ENCODE measurements at regions not wholly inside any gene's neighbourhood (a gene's known extent, or its start where the extent isn't known, plus 50 kb on each side); places are given as distances from the start of the nearest gene placed in this dataset.

- DNase-seq (ENCODE audit: low read depth in 2 of 2): no peak
Observed at GRCh38 chr5:96245140-96246091, 187.6 kb downstream of the PCSK1 start.

GRCh38 chr5:96244696-96245095, 188.4 kb downstream of the PCSK1 start:
- no peak for DNase-seq (ENCODE audit: low read depth in 2 of 2)

DNA sequence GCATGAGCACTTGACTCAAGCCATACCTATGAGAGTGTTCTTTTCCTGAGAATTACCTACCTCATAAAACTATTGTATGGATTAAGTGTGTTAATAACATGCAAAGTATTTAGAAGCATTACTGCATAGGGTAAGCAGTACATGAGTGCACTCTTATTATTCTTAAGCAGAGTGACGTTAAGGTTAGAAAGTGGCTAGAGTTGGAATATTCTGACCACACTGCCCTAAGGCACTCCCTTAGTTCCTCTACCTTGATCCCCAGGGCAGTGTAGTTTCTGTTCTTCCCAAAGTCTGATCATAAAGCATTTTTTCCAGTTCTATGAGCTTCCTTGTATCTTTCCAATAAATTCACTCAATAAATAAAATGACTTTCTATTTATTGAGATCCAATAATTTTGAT, 189.2 kb downstream of the PCSK1 start:
- no peak for DNase-seq (ENCODE audit: low read depth in 2 of 2)

DNA sequence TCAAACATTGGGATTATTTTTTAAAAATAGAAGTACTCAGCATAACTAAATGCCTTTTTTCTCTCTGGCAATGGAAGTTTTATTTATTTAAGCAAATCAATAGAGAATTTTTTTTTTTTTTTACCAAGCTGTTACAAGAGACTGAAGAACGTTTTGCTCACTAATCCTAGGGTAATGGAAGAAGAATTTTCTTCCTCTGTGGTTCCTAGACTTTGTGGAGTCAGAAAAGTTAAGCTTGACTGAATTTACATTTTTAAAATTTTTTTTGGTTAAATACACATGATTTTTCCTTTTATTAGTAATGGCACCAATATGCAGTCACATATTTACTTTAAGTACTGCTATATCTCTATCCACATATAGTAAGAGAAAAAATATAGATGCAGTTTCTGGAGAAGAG, 189.8 kb downstream of the PCSK1 start:
- no peak for DNase-seq (ENCODE audit: low read depth in 2 of 2)

GRCh38 chr5:96242571-96242970, 190.5 kb downstream of the PCSK1 start:
- no peak for DNase-seq (ENCODE audit: low read depth in 2 of 2)

DNA sequence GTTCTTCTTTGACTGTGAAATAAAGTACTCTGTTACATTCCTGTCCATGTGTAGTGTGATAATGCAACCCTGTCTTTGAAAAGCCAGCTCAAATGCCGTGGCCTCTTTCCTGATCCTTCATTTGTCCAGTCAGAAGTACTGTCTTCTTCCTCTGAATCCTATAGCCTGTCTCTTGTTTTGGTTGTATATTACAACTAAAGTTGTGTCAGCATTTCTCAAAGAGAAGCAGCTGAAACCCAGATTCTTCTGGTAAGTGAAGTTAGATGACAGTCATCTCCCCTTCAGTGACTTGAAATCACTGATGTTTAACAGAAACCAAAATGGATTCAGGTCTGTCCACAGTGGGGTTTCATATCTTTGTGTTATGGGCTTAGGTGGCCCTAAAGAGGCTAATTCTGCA, 196.2 kb downstream of the PCSK1 start:
- no peak for DNase-seq (ENCODE audit: low read depth in 2 of 2)

- DNase-seq (ENCODE audit: low read depth in 2 of 2): no peak
Observed at GRCh38 chr5:96236051-96236450, 197.0 kb downstream of the PCSK1 start.

GRCh38 chr5:96235008-96235910, 197.8 kb downstream of the PCSK1 start:
- no peak for DNase-seq (ENCODE audit: low read depth in 2 of 2)

GRCh38 chr5:96232602-96233001, 200.4 kb downstream of the PCSK1 start:
- no peak for DNase-seq (ENCODE audit: low read depth in 2 of 2)

GRCh38 chr5:96229188-96229587, 203.9 kb downstream of the PCSK1 start:
- DNase-seq (ENCODE audit: low read depth in 2 of 2): no peak

- no peak for DNase-seq (ENCODE audit: low read depth in 2 of 2)
Observed at GRCh38 chr5:96228408-96228807, 204.6 kb downstream of the PCSK1 start.

- no peak for DNase-seq (ENCODE audit: low read depth in 2 of 2)
Observed at GRCh38 chr5:96227957-96228356, 205.1 kb downstream of the PCSK1 start.

DNA sequence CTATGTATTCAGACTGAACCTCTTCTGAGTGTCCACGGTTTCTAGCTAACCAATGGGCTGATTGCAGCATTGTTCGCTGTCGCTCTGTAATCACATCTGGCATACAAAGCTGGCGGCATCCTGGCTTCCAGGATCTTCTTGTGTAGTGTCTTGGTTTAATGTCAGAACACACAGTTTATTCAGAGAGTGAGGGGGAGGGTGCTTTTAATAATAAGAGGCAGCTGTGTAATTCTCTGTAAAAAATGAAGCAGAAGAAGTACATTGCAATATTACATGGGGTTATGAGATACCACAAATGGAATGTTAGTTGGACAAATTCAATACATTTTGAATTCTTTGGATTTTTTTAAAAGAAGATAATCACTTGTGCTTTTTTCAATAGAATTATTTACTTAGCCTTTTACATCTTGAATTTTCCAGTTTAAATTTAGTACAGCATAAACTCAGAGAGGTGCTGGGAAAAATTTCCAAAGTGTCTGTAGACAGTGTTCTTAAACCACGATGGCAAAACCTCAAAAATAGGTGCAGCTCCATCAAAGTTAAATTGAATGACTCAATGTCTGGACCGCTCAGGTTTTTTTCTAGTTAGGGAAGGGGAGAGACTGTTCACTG, 206.0 kb downstream of the PCSK1 start:
- DNase-seq (ENCODE audit: low read depth in 2 of 2): no peak

GRCh38 chr5:96222129-96222528, 210.9 kb downstream of the PCSK1 start:
- no peak for DNase-seq (ENCODE audit: low read depth in 2 of 2)

GRCh38 chr5:96220610-96221390, 212.2 kb downstream of the PCSK1 start:
- no peak for DNase-seq (ENCODE audit: low read depth in 2 of 2)

GRCh38 chr5:96219580-96220281, 213.3 kb downstream of the PCSK1 start:
- DNase-seq (ENCODE audit: low read depth in 2 of 2): no peak

GRCh38 chr5:96218653-96219052, 214.4 kb downstream of the PCSK1 start:
- no peak for DNase-seq (ENCODE audit: low read depth in 2 of 2)

DNA sequence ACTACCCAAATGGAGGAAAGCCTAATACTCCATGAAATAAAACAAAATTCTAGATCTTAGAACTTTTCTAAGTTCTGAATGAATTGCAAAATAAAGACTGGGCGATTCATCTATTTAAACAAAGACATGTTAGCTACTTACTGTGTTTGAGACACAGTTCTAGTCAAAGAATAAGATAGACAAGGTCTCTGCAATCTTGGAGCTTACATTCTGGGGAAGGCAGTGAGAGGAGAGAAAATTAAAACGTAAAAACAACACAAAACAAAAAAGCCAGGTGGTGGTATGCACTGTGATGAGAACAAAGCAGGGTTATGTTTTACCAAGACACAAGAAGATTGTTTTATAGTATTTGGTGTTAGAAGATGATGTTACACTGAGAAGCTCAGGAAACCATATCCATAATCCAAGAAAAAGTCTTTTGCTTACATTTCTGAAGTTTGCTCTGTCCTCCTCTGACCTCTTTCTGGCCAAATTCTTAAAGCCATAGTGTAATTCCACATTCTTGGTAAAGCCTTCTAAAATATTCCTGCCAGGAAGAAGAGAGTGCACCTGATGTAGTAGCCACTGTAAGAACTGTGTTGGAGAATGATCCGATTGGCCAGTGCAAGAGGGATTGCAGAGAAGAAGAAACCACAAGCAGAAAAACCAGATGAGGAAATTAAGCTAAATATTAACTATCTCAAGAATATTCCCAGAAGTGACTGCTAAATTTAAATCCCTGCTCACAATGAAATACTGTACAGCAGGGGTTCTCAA, 218.4 kb downstream of the PCSK1 start:
- DNase-seq (ENCODE audit: low read depth in 2 of 2): no peak

GRCh38 chr5:96209829-96210228, 223.2 kb downstream of the PCSK1 start:
- DNase-seq (ENCODE audit: low read depth in 2 of 2): no peak

DNA sequence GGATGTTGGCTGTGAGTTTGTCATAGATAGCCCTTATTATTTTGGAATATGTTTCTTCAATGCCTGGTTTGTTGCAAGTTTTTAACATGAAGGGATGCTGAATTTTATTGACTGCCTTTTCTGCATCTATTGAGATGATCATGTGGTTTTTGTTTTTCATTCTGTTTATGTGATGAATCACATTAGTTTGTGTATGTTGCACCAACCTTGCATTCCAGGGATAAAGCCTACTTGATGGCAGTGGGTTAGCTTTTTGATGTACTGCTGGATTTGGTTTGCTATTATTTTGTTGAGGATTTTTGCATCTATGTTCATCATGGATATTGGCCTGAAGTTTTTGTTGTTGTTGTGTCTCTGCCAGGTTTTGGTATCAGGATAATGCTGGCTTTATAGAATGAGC, 225.6 kb downstream of the PCSK1 start:
- DNase-seq (ENCODE audit: low read depth in 2 of 2): no peak

Data from stimulated activated CD4-positive, alpha-beta T cell treated with anti-CD3 and anti-CD28 coated beads, Interleukin-1b, Interleukin-23, amount 100 ng/mL, for 4 hours (primary cell).